Mucosa of gallbladder (tissue), 1 donor: ENCODE measurements at regions not wholly inside any gene's neighbourhood (a gene's known extent, or its start where the extent isn't known, plus 50 kb on each side); places are given as distances from the start of the nearest gene placed in this dataset.
"Not testable (repeated sequence)": the region's sequence is repeated elsewhere in the genome, so short reads cannot be mapped to it uniquely, and the experiment has no call there.

ENCODE experiments used
- DNase-seq: peaks from one replicate; pipeline ENCODE4 v3.0.0-alpha.2; 2020; ENCODE audit warnings: low spot score
- donor health status: DM: no; HTN: no; CAD: no.

DNA sequence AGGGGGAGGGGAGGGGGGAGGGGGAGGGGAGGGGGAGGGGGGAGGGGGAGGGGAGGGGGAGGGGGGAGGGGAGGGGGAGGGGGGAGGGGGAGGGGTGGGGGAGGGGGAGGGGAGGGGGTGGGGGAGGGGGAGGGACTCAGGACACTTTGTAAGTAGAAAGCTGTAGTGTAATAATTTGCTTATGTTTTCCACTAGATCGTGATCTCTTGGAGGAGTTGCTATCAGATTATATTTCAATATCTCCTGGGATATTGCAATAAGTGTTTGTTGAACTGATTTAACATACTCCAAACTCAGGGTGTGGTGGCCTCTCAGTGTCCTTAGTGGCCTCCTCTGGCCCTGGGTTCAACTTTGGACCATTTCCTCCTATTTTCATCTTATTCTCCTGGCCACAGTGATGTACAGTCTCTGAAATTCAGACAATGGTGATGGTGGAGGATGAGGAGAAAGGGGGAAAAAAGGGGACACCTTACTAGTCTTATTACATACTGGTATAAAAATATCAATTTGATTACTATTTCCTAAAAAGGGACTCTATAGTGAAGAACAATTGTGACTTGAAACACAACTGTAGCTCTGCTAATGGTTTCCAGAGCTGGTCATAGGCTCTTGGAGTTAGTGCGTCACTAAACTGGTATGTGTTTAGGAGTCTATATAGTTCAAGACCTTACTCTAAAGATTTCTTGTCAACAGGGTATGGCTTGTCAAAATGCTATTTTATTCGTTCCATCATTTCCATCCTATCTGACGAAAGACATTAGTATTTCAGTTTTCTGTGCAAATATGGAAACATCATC lies 89.6 kb downstream of the DDX1 start:
- DNase-seq: no peak

DNA sequence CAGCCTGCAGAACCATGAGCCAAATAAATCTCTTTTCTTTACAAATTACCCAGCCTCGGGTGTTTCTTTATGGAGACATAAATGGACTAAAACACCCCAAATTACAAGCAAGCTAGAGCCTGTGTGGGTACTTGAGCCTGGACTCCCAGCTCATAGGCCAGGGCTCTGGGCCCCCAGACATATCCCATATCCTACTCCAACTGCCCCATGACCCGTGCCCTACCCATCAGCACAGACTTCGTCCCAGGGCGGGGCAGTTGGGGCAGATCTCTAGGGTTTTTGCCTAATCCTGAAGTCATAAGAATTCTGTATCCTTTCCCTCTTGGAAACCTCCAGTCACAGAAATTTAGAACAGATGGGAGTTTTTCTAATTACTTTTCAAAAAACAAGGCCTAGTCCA lies 90.7 kb downstream of the DDX1 start:
- no peak for DNase-seq

GRCh38 chr2:15684161-15685039 lies 92.7 kb downstream of the DDX1 start:
- no peak for DNase-seq

DNA sequence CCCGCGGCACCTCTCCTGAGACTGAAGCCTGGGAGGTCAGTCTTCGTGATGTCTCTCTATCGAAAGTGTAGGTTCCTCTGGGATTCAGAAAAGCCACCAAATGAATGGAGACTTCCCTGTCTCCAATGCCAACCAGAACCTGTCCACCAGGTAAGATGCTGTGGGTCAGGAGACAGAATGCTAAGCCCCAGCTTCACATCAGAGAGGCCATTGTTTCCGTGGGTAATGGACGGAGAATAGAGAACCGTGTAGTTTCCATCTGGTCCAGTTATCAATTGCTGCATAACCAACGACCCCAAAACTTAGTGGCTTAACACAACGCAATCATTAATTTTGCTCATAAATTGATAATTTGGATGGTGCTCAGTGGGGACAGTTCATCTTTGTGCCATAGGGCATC lies 93.5 kb downstream of the DDX1 start:
- no peak for DNase-seq

DNA sequence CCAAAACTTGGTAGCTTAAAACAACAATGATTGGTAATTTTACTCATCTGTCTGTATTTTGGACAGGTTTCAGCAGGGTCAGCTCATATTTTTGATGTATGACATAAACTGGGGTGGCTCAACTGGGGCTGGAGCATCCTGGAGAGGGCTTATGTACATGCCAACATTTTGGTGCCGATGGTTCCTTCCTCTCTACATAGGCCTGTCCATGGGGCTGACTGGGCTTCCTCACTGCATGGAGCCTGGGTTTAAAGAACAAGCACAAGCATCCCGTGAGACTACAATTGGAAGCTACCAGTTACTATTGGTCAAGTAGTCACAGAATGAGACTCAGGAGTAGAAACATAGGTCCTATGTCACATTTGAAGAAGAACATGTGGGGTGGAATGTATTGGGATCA lies 95.0 kb downstream of the DDX1 start:
- DNase-seq: no peak

- DNase-seq: no peak
Observed at GRCh38 chr2:15687243-15687642, 95.6 kb downstream of the DDX1 start.

- DNase-seq: no peak
Observed at GRCh38 chr2:15687720-15688119, 96.1 kb downstream of the DDX1 start.

- DNase-seq: no peak
Observed at GRCh38 chr2:15688924-15689568, 97.4 kb downstream of the DDX1 start.

DNA sequence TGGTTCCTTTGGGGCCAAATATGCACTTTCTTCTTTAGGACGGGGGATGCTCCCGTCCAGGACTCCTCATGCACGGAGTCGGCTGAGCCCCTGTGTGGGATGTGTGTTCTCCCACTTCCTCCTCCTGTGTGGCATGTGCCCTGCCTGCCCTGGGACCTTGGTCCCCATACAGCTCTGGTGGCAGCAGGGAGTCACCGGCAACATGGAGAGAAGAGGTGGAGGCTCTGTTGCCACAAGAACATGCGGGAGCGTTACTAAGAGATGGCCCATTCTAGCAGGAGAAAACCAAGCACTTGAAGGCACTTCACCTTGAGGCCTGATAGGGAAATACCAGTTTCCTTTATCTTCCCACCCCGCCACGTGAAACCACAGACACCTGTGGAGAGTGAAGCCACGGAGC lies 98.0 kb downstream of the DDX1 start:
- no peak for DNase-seq

GRCh38 chr2:15691586-15692310 lies 100.1 kb downstream of the DDX1 start:
- DNase-seq: no peak

- DNase-seq: no peak
Observed at GRCh38 chr2:15692551-15693377, 101.1 kb downstream of the DDX1 start.

DNA sequence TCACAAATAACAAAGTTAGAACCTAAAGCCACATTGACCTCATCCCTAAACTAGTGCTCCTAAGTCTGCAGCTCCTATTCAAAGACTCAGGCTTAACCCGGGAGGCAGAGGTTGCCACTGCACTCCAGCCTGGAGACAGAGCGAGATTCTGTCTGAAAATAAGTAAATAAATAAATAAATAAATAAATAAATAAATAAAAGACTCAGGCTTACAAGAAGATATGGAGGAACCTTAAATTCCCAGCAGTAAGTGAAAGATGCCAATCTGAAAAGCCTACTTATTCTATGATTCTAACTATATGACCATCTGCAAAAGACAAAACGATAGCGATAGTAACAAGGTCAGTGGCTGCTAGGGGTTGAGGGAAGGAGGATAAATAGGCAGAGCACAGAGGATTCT lies 101.7 kb downstream of the DDX1 start:
- DNase-seq: no peak

DNA sequence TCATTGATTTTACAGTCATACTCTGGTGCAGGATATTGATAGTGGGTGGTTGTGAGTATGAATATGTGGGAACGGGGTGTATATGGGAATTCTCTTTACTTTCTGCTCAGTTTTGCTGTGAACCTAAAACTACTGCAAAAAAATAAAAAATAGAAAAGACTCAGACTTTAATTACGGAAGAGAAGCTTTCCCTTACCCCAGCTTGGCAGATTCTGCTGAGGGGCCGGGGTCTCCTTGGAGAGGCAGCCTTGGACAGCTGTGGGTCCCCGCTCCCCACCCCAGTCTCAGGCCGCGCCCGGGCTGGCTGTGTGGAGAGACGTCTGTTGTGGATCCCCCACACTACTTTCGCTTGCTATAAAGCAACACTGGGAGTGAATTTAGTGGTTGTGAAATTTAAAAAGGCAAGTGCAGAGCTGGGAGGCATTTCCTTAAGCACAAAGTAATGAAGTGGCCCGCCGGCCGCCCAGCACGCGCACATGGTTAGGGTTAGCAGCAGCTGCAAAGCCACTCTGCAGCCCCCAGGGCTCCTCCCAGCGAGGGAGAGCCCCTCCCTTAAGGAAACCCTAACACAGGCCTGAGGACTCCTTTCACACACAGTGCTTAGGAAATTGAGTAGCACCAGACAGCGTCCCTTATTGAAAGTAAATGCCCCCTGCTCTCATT lies 102.4 kb downstream of the DDX1 start:
- DNase-seq: no peak

DNA sequence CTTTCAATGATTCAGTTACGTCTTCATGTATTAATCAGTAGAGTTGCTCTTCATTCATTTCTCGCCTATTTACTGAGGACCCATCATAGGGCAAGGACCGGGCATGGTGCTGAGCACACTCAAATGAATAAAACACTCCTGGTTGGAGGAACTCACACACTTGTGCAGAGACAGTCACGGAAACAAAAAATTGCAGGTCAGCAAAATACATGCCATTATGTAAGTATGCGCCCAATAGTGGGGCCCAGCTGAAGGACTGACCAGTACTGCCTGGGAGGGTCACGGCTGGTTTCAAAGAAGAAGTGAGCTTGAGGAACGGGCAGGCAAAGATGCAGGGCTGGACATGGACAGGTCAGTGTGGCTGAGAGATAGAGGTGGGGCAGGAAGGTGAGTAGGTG lies 102.9 kb downstream of the DDX1 start:
- DNase-seq: no peak

GRCh38 chr2:15695582-15696330 lies 104.1 kb downstream of the DDX1 start:
- DNase-seq: no peak

DNA sequence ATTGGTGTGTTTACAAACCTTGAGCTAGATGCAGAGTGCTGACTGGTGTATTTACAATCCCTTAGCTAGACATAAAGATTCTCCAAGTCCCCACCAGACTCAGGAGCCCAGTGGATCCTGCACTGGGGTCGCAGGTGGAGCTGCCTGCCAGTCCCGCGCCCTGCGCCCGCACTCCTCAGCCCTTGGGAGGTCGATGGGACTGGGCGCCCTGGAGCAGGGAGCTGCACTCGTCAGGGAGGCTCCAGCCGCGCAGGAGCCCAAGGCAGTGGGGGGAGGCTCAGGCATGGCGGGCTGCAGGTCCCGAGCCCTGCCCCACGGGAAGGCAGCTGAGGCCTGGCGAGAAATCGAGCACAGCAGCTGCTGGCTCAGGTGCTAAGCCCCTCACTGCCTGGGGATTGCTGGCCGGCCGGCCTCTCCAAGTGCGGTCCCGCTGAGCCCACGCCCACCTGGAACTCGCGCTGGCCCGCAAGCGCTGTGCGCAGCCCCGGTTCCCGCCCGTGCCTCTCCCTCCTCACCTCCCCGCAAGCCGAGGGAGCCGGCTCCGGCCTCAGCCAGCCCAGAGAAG lies 105.0 kb downstream of the DDX1 start:
- DNase-seq: not testable (repeated sequence)

DNA sequence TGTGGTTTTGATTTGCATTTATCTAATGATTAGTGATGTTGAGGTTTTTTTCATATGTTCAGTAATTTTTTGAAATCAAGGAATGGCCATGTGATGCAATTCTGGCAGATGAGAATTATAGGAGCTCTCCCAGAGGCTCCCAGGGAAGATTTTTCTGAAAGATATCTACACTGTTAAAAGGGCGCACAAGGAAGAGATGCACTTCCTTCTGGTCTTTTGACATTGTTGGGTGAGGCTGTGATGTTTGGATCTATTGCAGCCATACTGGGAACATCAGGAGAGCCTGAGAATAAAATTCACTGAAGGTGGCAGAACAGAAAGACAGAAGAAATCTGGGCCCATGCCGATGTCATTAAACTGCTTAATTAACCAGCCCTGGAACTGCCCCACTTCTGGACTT lies 108.5 kb downstream of the DDX1 start:
- no peak for DNase-seq

- no peak for DNase-seq
Observed at GRCh38 chr2:15700599-15701340, 109.1 kb downstream of the DDX1 start.
